ENCODE measurements at regions not wholly inside any gene's neighbourhood (a gene's known extent, or its start where the extent isn't known, plus 50 kb on each side); places are given as distances from the start of the nearest gene placed in this dataset.

DNA sequence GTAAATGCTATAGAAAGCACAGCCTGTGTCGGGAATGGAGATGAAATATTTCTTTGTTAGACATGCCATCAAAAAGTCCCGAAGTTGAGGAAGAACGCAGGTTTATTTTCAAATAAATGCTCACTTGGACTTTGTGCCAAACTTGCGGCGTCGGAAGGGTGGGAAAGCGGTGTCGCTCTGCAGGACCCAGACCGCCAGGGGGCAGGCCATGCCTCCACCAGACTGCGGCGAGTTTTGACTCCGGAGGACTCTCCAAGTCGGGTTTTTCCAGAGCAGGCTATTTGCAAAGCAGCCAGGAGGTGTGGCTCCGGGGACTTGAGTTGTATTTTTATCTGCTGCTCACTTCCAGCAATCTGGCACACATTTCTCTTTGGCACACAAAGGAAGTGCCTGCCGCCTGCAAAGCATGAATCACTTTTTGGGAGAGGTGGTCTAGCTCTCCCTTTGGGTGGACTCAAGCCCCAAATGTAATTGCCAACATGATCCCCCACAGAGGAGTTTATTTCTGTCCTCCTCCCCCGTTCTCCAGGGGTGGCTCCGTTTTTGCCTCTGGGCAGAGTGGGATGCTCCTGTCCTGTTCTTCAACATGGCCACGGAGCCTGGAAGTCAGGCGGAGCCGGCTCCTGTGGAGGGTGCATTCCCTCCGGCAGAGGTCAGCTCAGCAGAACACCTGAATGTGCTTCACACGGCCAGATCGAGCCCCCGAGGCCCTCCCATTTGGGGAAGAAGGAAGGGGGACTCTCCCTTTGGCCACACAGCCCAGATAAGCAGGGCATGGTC, 82.3 kb upstream of the GPR26 start (continued):
- TF ChIP-seq, protein P1, sequence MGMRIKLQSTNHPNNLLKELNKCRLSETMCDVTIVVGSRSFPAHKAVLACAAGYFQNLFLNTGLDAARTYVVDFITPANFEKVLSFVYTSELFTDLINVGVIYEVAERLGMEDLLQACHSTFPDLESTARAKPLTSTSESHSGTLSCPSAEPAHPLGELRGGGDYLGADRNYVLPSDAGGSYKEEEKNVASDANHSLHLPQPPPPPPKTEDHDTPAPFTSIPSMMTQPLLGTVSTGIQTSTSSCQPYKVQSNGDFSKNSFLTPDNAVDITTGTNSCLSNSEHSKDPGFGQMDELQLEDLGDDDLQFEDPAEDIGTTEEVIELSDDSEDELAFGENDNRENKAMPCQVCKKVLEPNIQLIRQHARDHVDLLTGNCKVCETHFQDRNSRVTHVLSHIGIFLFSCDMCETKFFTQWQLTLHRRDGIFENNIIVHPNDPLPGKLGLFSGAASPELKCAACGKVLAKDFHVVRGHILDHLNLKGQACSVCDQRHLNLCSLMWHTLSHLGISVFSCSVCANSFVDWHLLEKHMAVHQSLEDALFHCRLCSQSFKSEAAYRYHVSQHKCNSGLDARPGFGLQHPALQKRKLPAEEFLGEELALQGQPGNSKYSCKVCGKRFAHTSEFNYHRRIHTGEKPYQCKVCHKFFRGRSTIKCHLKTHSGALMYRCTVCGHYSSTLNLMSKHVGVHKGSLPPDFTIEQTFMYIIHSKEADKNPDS (CRISPR knock-in tag; IDR thresholded peaks at IDR 0.05) = no peak
- TF ChIP-seq CCDC6 (CRISPR knock-in tag; IDR thresholded peaks at IDR 0.05) (no peak), TAF15 (IDR thresholded peaks at IDR 0.05; ENCODE audit: low read depth, low read length, poor library complexity, severe bottlenecking) (no peak), PITX1 (CRISPR knock-in tag; IDR thresholded peaks at IDR 0.05) (no peak), GABPB1 (CRISPR knock-in tag; IDR thresholded peaks at IDR 0.05) (0 out of 2 replicates have a peak, but pooled peaks have one; percentile 24), RAD21 (CRISPR knock-in tag; IDR thresholded peaks at IDR 0.05) (0 out of 2 replicates have a peak, but pooled peaks have one; percentile 53), KMT2A (CRISPR knock-in tag; IDR thresholded peaks at IDR 0.05) (no peak), ZNF510 (CRISPR knock-in tag; IDR thresholded peaks at IDR 0.05; ENCODE audit: low read depth) (no peak), RFX1 (IDR thresholded peaks at IDR 0.05) (no peak), SETDB1 (CRISPR knock-in tag; IDR thresholded peaks at IDR 0.05; ENCODE audit: borderline replicate concordance) (no peak), HDAC6 (IDR thresholded peaks at IDR 0.05; ENCODE audit: low read depth, low read length) (no peak), ZNF713 (CRISPR knock-in tag; IDR thresholded peaks at IDR 0.05) (no peak), KDM6A (CRISPR knock-in tag; IDR thresholded peaks at IDR 0.05; ENCODE audit: low read depth) (no peak), ZFP37 (CRISPR knock-in tag; IDR thresholded peaks at IDR 0.05; ENCODE audit: borderline replicate concordance) (no peak), RFX3 (CRISPR knock-in tag; IDR thresholded peaks at IDR 0.05) (no peak), FOXC1 (CRISPR knock-in tag; IDR thresholded peaks at IDR 0.05; ENCODE audit: borderline replicate concordance) (no peak), SIX4 (CRISPR knock-in tag; IDR thresholded peaks at IDR 0.05) (no peak)
- TF ChIP-seq, protein P2, sequence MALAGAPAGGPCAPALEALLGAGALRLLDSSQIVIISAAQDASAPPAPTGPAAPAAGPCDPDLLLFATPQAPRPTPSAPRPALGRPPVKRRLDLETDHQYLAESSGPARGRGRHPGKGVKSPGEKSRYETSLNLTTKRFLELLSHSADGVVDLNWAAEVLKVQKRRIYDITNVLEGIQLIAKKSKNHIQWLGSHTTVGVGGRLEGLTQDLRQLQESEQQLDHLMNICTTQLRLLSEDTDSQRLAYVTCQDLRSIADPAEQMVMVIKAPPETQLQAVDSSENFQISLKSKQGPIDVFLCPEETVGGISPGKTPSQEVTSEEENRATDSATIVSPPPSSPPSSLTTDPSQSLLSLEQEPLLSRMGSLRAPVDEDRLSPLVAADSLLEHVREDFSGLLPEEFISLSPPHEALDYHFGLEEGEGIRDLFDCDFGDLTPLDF (CRISPR knock-in tag; IDR thresholded peaks at IDR 0.05) = no peak
- TF ChIP-seq, protein P3, sequence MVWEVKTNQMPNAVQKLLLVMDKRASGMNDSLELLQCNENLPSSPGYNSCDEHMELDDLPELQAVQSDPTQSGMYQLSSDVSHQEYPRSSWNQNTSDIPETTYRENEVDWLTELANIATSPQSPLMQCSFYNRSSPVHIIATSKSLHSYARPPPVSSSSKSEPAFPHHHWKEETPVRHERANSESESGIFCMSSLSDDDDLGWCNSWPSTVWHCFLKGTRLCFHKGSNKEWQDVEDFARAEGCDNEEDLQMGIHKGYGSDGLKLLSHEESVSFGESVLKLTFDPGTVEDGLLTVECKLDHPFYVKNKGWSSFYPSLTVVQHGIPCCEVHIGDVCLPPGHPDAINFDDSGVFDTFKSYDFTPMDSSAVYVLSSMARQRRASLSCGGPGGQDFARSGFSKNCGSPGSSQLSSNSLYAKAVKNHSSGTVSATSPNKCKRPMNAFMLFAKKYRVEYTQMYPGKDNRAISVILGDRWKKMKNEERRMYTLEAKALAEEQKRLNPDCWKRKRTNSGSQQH (CRISPR knock-in tag; IDR thresholded peaks at IDR 0.05; ENCODE audit: low read depth) = no peak
- TF ChIP-seq, protein P4, sequence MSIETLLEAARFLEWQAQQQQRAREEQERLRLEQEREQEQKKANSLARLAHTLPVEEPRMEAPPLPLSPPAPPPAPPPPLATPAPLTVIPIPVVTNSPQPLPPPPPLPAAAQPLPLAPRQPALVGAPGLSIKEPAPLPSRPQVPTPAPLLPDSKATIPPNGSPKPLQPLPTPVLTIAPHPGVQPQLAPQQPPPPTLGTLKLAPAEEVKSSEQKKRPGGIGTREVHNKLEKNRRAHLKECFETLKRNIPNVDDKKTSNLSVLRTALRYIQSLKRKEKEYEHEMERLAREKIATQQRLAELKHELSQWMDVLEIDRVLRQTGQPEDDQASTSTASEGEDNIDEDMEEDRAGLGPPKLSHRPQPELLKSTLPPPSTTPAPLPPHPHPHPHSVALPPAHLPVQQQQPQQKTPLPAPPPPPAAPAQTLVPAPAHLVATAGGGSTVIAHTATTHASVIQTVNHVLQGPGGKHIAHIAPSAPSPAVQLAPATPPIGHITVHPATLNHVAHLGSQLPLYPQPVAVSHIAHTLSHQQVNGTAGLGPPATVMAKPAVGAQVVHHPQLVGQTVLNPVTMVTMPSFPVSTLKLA (IDR thresholded peaks at IDR 0.05) = no peak
- TF ChIP-seq, protein P5, sequence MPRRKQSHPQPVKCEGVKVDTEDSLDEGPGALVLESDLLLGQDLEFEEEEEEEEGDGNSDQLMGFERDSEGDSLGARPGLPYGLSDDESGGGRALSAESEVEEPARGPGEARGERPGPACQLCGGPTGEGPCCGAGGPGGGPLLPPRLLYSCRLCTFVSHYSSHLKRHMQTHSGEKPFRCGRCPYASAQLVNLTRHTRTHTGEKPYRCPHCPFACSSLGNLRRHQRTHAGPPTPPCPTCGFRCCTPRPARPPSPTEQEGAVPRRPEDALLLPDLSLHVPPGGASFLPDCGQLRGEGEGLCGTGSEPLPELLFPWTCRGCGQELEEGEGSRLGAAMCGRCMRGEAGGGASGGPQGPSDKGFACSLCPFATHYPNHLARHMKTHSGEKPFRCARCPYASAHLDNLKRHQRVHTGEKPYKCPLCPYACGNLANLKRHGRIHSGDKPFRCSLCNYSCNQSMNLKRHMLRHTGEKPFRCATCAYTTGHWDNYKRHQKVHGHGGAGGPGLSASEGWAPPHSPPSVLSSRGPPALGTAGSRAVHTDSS (CRISPR knock-in tag; conservative IDR thresholded peaks at IDR 0.05) = no peak
- TF ChIP-seq, protein P6, sequence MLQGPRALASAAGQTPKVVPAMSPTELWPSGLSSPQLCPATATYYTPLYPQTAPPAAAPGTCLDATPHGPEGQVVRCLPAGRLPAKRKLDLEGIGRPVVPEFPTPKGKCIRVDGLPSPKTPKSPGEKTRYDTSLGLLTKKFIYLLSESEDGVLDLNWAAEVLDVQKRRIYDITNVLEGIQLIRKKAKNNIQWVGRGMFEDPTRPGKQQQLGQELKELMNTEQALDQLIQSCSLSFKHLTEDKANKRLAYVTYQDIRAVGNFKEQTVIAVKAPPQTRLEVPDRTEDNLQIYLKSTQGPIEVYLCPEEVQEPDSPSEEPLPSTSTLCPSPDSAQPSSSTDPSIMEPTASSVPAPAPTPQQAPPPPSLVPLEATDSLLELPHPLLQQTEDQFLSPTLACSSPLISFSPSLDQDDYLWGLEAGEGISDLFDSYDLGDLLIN (CRISPR knock-in tag; IDR thresholded peaks at IDR 0.05; ENCODE audit: borderline replicate concordance) = no peak

Data from HepG2 (cell line).